ENCODE measurements at regions not wholly inside any gene's neighbourhood (a gene's known extent, or its start where the extent isn't known, plus 50 kb on each side); places are given as distances from the start of the nearest gene placed in this dataset.

- TF ChIP-seq SMAD4 (CRISPR knock-in tag; IDR thresholded peaks at IDR 0.05) (no peak), GRHL2 (CRISPR knock-in tag; IDR thresholded peaks at IDR 0.05; ENCODE audit: insufficient replicate concordance, severe bottlenecking) (no peak), JUN (CRISPR knock-in tag; IDR thresholded peaks at IDR 0.05) (no peak), CTCF (IDR thresholded peaks at IDR 0.05) (no peak), AFF4 (CRISPR knock-in tag; IDR thresholded peaks at IDR 0.05; ENCODE audit: borderline replicate concordance) (no peak), MLX (CRISPR knock-in tag; IDR thresholded peaks at IDR 0.05) (no peak), NR3C1 (CRISPR knock-in tag; conservative IDR thresholded peaks at IDR 0.05; ENCODE audit: low read depth) (no peak), NFYB (CRISPR knock-in tag; conservative IDR thresholded peaks at IDR 0.05; ENCODE audit: low read depth) (no peak), TEAD4 (CRISPR knock-in tag; IDR thresholded peaks at IDR 0.05) (no peak), SOX15 (CRISPR knock-in tag; IDR thresholded peaks at IDR 0.05) (no peak)
Measured at GRCh38 chr15:96578393-96578792, 247.9 kb downstream of the NR2F2 start.

Data from WTC11 (cell line).